Activated T-cell treated with anti-CD3 and anti-CD28 coated beads for 4 hours (primary cell): ENCODE measurements at regions not wholly inside any gene's neighbourhood (a gene's known extent, or its start where the extent isn't known, plus 50 kb on each side); places are given as distances from the start of the nearest gene placed in this dataset.
"Not testable (repeated sequence)": the region's sequence is repeated elsewhere in the genome, so short reads cannot be mapped to it uniquely, and the experiment has no call there.

Experiments used
- DNase-seq: peaks from one replicate; pipeline ENCODE4 v3.0.0-alpha.2; 2020

GRCh38 chr4:12416755-12417154, 988.1 kb upstream of the HS3ST1 start:
- no peak for DNase-seq

GRCh38 chr4:12414181-12414812, 985.6 kb upstream of the HS3ST1 start:
- no peak for DNase-seq

GRCh38 chr4:12411072-12411471, 982.4 kb upstream of the HS3ST1 start:
- no peak for DNase-seq

GRCh38 chr4:12409507-12410190, 981.0 kb upstream of the HS3ST1 start:
- no peak for DNase-seq

- DNase-seq = no peak
Measured at GRCh38 chr4:12408364-12408763, 979.7 kb upstream of the HS3ST1 start.

GRCh38 chr4:12403175-12403574, 974.5 kb upstream of the HS3ST1 start:
- no peak for DNase-seq

GRCh38 chr4:12399781-12400180, 971.1 kb upstream of the HS3ST1 start:
- DNase-seq = no peak

- no peak for DNase-seq
Measured at GRCh38 chr4:12393631-12394262, 965.1 kb upstream of the HS3ST1 start.

GRCh38 chr4:12389604-12390003, 960.9 kb upstream of the HS3ST1 start:
- DNase-seq = no peak

- DNase-seq = no peak
Measured at GRCh38 chr4:12382567-12382966, 953.9 kb upstream of the HS3ST1 start.

- DNase-seq = no peak
Measured at GRCh38 chr4:12379191-12379590, 950.5 kb upstream of the HS3ST1 start.

- no peak for DNase-seq
Measured at GRCh38 chr4:12375805-12376204, 947.1 kb upstream of the HS3ST1 start.

GRCh38 chr4:12365869-12366268, 937.2 kb upstream of the HS3ST1 start:
- not testable (repeated sequence) for DNase-seq

GRCh38 chr4:12360391-12360790, 931.7 kb upstream of the HS3ST1 start:
- DNase-seq = no peak

- DNase-seq = no peak
Measured at GRCh38 chr4:12359420-12359819, 930.7 kb upstream of the HS3ST1 start.

GRCh38 chr4:12333083-12333482, 904.4 kb upstream of the HS3ST1 start:
- not testable (repeated sequence) for DNase-seq

- DNase-seq = no peak
Measured at GRCh38 chr4:12324965-12325364, 896.3 kb upstream of the HS3ST1 start.

GRCh38 chr4:12319765-12320164, 891.1 kb upstream of the HS3ST1 start:
- DNase-seq = no peak

GRCh38 chr4:12304905-12305304, 876.2 kb upstream of the HS3ST1 start:
- no peak for DNase-seq

GRCh38 chr4:12296366-12296765, 867.7 kb upstream of the HS3ST1 start:
- no peak for DNase-seq

- no peak for DNase-seq
Measured at GRCh38 chr4:12293906-12294525, 865.3 kb upstream of the HS3ST1 start.

- DNase-seq = no peak
Measured at GRCh38 chr4:12286351-12286750, 857.7 kb upstream of the HS3ST1 start.

- no peak for DNase-seq
Measured at GRCh38 chr4:12270546-12270945, 841.9 kb upstream of the HS3ST1 start.

- DNase-seq = no peak
Measured at GRCh38 chr4:12265554-12265953, 836.9 kb upstream of the HS3ST1 start.
